IMR-90 (cell line): ENCODE measurements at regions not wholly inside any gene's neighbourhood (a gene's known extent, or its start where the extent isn't known, plus 50 kb on each side); places are given as distances from the start of the nearest gene placed in this dataset.
A peak's percentile ranks its signal among the peaks of the same experiment; 100 is the strongest.

Source experiments
- ATAC-seq: fragments of 200-7000 bp; cut with Tn5 transposase; 2 replicates; pipeline ENCODE4 v1.9.1; 2020; ENCODE audit warnings: low read depth, mild to moderate bottlenecking, moderate library complexity
- BruUV-seq: library from RNA; stranded (reverse); fragments of 400-500 nt; replicated peaks from 2 replicates; lab custom pipeline; 2021; lab: Mats Ljungman, UMichigan
- CTCF ChIA-PET: fragments of 300-600 bp; formaldehyde crosslinking; extraction: SDS; loops from one replicate; lab custom pipeline; 2021; ENCODE audit warnings: antibody characterized with exemption; lab: Yijun Ruan, JAX
- POLR2A ChIA-PET: fragments of 300-600 bp; sonication (Branson Sonifier 250); formaldehyde crosslinking; loops from one replicate; lab custom pipeline; 2022; ENCODE audit warnings: antibody characterized with exemption; ENCODE audit not compliant: unreplicated experiment; lab: Charles Lee
- DNase-seq: peaks from one replicate; pipeline ENCODE4 v3.0.0; 2013
- H2AFZ ChIP-seq: replicated peaks from 2 replicates; pipeline ENCODE3; 2013; ENCODE audit warnings: low read length, mild to moderate bottlenecking; ENCODE audit not compliant: poor library complexity
- H2AK5ac ChIP-seq: 2 replicates; pipeline ENCODE4 v1.6.1; 2013; ENCODE audit warnings: low read depth, low read length, inconsistent platforms
- H2AK9ac ChIP-seq: replicated peaks from 2 replicates; pipeline ENCODE3; 2013; ENCODE audit warnings: mild to moderate bottlenecking, low read depth, low read length, moderate library complexity; ENCODE audit not compliant: poor library complexity
- H2BK120ac ChIP-seq: 2 replicates; pipeline ENCODE4 v1.6.1; 2013; ENCODE audit warnings: low read depth, low read length, inconsistent platforms
- H2BK15ac ChIP-seq: 3 replicates; pipeline ENCODE4 v1.6.1; 2013; ENCODE audit warnings: low read depth, low read length, inconsistent platforms
- H2BK20ac ChIP-seq: 2 replicates; pipeline ENCODE4 v1.6.1; 2013; ENCODE audit warnings: low read depth, mild to moderate bottlenecking, inconsistent platforms, low read length, moderate library complexity
- H2BK5ac ChIP-seq: 2 replicates; pipeline ENCODE4 v1.6.1; 2013; ENCODE audit warnings: mild to moderate bottlenecking, low read depth, low read length, inconsistent platforms; ENCODE audit not compliant: poor library complexity, severe bottlenecking
- H3K14ac ChIP-seq: replicated peaks from 2 replicates; pipeline ENCODE4 v1.6.1; 2013; ENCODE audit warnings: low read depth, low read length, inconsistent platforms
- H3K18ac ChIP-seq: 2 replicates; pipeline ENCODE4 v1.6.1; 2013; ENCODE audit warnings: low read depth, low read length, control low read depth
- H3K23ac ChIP-seq: 2 replicates; pipeline ENCODE4 v1.6.1; 2013; ENCODE audit warnings: low read depth, low read length, inconsistent platforms
- H3K27ac ChIP-seq: 2 replicates; pipeline ENCODE4 v1.5.1; 2013; ENCODE audit warnings: mild to moderate bottlenecking, control low read depth, low read length; ENCODE audit not compliant: insufficient read depth
- H3K27me3 ChIP-seq: 2 replicates; pipeline ENCODE4 v1.6.1; 2013; ENCODE audit warnings: low read length; ENCODE audit not compliant: control insufficient read depth, insufficient read depth
- H3K36me3 ChIP-seq: 2 replicates; pipeline ENCODE4 v1.6.1; 2013; ENCODE audit warnings: low read length, mixed read lengths; ENCODE audit not compliant: control insufficient read depth, insufficient read depth
- H3K4ac ChIP-seq: 2 replicates; pipeline ENCODE4 v1.6.1; 2013; ENCODE audit warnings: low read depth, low read length, inconsistent platforms
- H3K4me1 ChIP-seq: 2 replicates; pipeline ENCODE4 v1.6.1; 2013; ENCODE audit warnings: low read length, mixed read lengths; ENCODE audit not compliant: control insufficient read depth, insufficient read depth
- H3K4me2 ChIP-seq: 2 replicates; pipeline ENCODE4 v1.6.1; 2013; ENCODE audit warnings: low read depth, mild to moderate bottlenecking, control low read depth, low read length, moderate library complexity
- H3K4me3 ChIP-seq: 2 replicates; pipeline ENCODE4 v1.5.1; 2013; ENCODE audit warnings: low read depth, mild to moderate bottlenecking, control low read depth, low read length, moderate library complexity; ENCODE audit not compliant: insufficient read depth
- H3K56ac ChIP-seq: 2 replicates; pipeline ENCODE4 v1.6.1; 2013; ENCODE audit warnings: low read length, inconsistent platforms; ENCODE audit not compliant: insufficient read depth; ENCODE audit errors: extremely low read depth
- H3K79me1 ChIP-seq, 2 experiments: 2 replicates each; pipeline ENCODE4 v1.6.1; 2013; ENCODE audit warnings: low read length in 2 of 2, inconsistent platforms in 1 of 2, low read depth in 1 of 2
- H3K9ac ChIP-seq: 2 replicates; pipeline ENCODE4 v1.6.1; 2013; ENCODE audit warnings: low read depth, low read length, control low read depth
- H3K9me1 ChIP-seq: 2 replicates; pipeline ENCODE4 v1.6.1; 2013; ENCODE audit warnings: low read length, inconsistent platforms; ENCODE audit not compliant: insufficient read depth
- H3K9me3 ChIP-seq: 2 replicates; pipeline ENCODE4 v1.6.1; 2013; ENCODE audit warnings: low read length; ENCODE audit not compliant: control insufficient read depth, insufficient read depth
- H4K20me1 ChIP-seq: 2 replicates; pipeline ENCODE4 v1.6.1; 2013; ENCODE audit warnings: low read length, inconsistent platforms; ENCODE audit not compliant: insufficient read depth
- H4K5ac ChIP-seq: 2 replicates; pipeline ENCODE4 v1.6.1; 2013; ENCODE audit warnings: mild to moderate bottlenecking, low read depth, low read length, control low read depth
- H4K8ac ChIP-seq, 2 experiments: 2 replicates each; pipeline ENCODE4 v1.6.1; 2013; ENCODE audit warnings: low read depth in 2 of 2, low read length in 2 of 2, control low read depth in 1 of 2, inconsistent platforms in 1 of 2
- H4K91ac ChIP-seq: 2 replicates; pipeline ENCODE4 v1.6.1; 2013; ENCODE audit warnings: low read depth, low read length, inconsistent platforms; ENCODE audit not compliant: insufficient read depth
- BHLHE40 ChIP-seq: fragments of 150-350 bp; IDR thresholded peaks from 2 replicates; pipeline ENCODE4 v1.6.1; 2016; ENCODE audit warnings: mild to moderate bottlenecking, low read depth, low read length
- CEBPB ChIP-seq: IDR thresholded peaks from 2 replicates; pipeline ENCODE4 v1.6.1; 2012; ENCODE audit warnings: low read depth, low read length, improper control_type of control experiment
- CHD1 ChIP-seq: IDR thresholded peaks from 2 replicates; pipeline ENCODE4 v1.6.1; 2012; ENCODE audit warnings: low read depth, low read length, improper control_type of control experiment
- CTCF ChIP-seq: conservative IDR thresholded peaks from 2 replicates; pipeline ENCODE4 v1.5.1; 2012; ENCODE audit warnings: mild to moderate bottlenecking, low read depth, low read length, improper control_type of control experiment
- ELK1 ChIP-seq: fragments of 150-350 bp; IDR thresholded peaks from 2 replicates; pipeline ENCODE4 v1.6.1; 2016; ENCODE audit warnings: low read depth, mild to moderate bottlenecking, low read length, moderate library complexity, borderline replicate concordance
- FOS ChIP-seq: fragments of 150-350 bp; IDR thresholded peaks from 2 replicates; pipeline ENCODE4 v1.6.1; 2016; ENCODE audit warnings: low read depth, low read length
- MAFK ChIP-seq: IDR thresholded peaks from 2 replicates; pipeline ENCODE4 v1.6.1; 2012; ENCODE audit warnings: low read depth, low read length, improper control_type of control experiment
- MAZ ChIP-seq: IDR thresholded peaks from 2 replicates; pipeline ENCODE4 v1.6.1; 2012; ENCODE audit warnings: low read depth, mild to moderate bottlenecking, low read length, improper control_type of control experiment, moderate library complexity, borderline replicate concordance
- MXI1 ChIP-seq: IDR thresholded peaks from 2 replicates; pipeline ENCODE4 v1.6.1; 2012; ENCODE audit warnings: low read depth, mild to moderate bottlenecking, low read length, moderate library complexity, borderline replicate concordance
- NFE2L2 ChIP-seq: fragments of 150-350 bp; IDR thresholded peaks from 2 replicates; pipeline ENCODE4 v1.6.1; 2016; ENCODE audit warnings: low read depth, mild to moderate bottlenecking, low read length
- RAD21 ChIP-seq: IDR thresholded peaks from 2 replicates; pipeline ENCODE4 v1.6.1; 2012; ENCODE audit warnings: low read length, improper control_type of control experiment
- RCOR1 ChIP-seq: IDR thresholded peaks from 2 replicates; pipeline ENCODE4 v1.6.1; 2012; ENCODE audit warnings: mild to moderate bottlenecking, low read length, improper control_type of control experiment; ENCODE audit not compliant: insufficient replicate concordance
- RFX5 ChIP-seq: IDR thresholded peaks from 2 replicates; pipeline ENCODE4 v1.8.0; 2012; ENCODE audit warnings: low read depth, mild to moderate bottlenecking, low read length, moderate library complexity
- SMC3 ChIP-seq: fragments of 150-350 bp; IDR thresholded peaks from 2 replicates; pipeline ENCODE4 v1.6.1; 2016; ENCODE audit warnings: low read depth, mild to moderate bottlenecking, antibody characterized with exemption, low read length, moderate library complexity
- dilution Hi-C: fragments of 300-500 bp; cut with HindIII; formaldehyde crosslinking; loops from one replicate; pipeline ENCODE4 v1.14.3; 2018; ENCODE audit warnings: low sequenced_read_pairs; ENCODE audit not compliant: unreplicated experiment
- in situ Hi-C: fragments of 300-500 bp; cut with MboI; formaldehyde crosslinking; loops from 3 replicates; pipeline ENCODE4 v1.14.3; 2019; ENCODE audit warnings: low sequenced_read_pairs, inconsistent platforms, mixed read lengths
- intact Hi-C: fragments of 100-400 bp; cut with micrococcal nuclease; formaldehyde crosslinking; loops from 2 replicates; pipeline ENCODE4 v1.10.0; 2022

GRCh38 chr6:80932359-80932758 lies 820.1 kb downstream of the TENT5A start:
- POLR2A ChIA-PET = no interaction called here
- no peak overlapping the region for H3K14ac ChIP-seq
- H3K27me3 ChIP-seq = no peaks in the 10 kb centered on the region
- H2AK5ac ChIP-seq = no peak overlapping the region
- no peak overlapping the region for H2BK20ac ChIP-seq
- no peak overlapping the region for H4K8ac ChIP-seq
- no peak overlapping the region for H2BK120ac ChIP-seq
- no peak overlapping the region for H3K4me3 ChIP-seq
- H3K36me3 ChIP-seq = no peaks in the 10 kb centered on the region
- H3K4me2 ChIP-seq = no peak overlapping the region
- no peak overlapping the region for H2BK15ac ChIP-seq
- H3K23ac ChIP-seq = no peak overlapping the region
- no peak overlapping the region for H2AFZ ChIP-seq
- no TSS peak for BruUV-seq
- dilution Hi-C loops (no loop called here), in situ Hi-C loops (no loop called here), intact Hi-C loops (loop anchor here (5.0 kb wide), 1 partner anchor 140 kb away; no protein-coding TSS in a partner anchor)
- TF ChIP-seq BHLHE40 = no peak
- no peak for TF ChIP-seq MAZ
- no peak for TF ChIP-seq FOS
- no peak for TF ChIP-seq MAFK
- TF ChIP-seq RCOR1 = no peak
- TF ChIP-seq RFX5 = no peak
- TF ChIP-seq NFE2L2 = no peak
- TF ChIP-seq CHD1 = no peak
- TF ChIP-seq ELK1 = no peak
- TF ChIP-seq CEBPB = no peak
- no peak for TF ChIP-seq CTCF
- no peak for TF ChIP-seq MXI1
- TF ChIP-seq RAD21 = no peak
- TF ChIP-seq SMC3 = no peak
- H3K9me3 ChIP-seq = no peaks in the 10 kb centered on the region
- peak; percentile 63 for DNase-seq
- no peak overlapping the region for H3K9ac ChIP-seq
- no peak overlapping the region for H3K18ac ChIP-seq
- no peaks in the 10 kb centered on the region for H3K79me1 ChIP-seq
- peak; percentile 66 for ATAC-seq
- no peak overlapping the region for H4K91ac ChIP-seq
- H3K56ac ChIP-seq = no peak overlapping the region
- H3K4me1 ChIP-seq = no peaks in the 10 kb centered on the region
- CTCF ChIA-PET = no interaction called here
- no peaks in the 10 kb centered on the region for H4K20me1 ChIP-seq
- H2AK9ac ChIP-seq = no peak overlapping the region
- H3K4ac ChIP-seq = no peak overlapping the region
- no peak overlapping the region for H2BK5ac ChIP-seq
- H3K27ac ChIP-seq = no peak overlapping the region
- H4K5ac ChIP-seq = no peak overlapping the region
- no peaks in the 10 kb centered on the region for H3K9me1 ChIP-seq
